SK-N-DZ (cell line): ENCODE measurements at regions not wholly inside any gene's neighbourhood (a gene's known extent, or its start where the extent isn't known, plus 50 kb on each side); places are given as distances from the start of the nearest gene placed in this dataset.

ENCODE experiments used
- DNase-seq: peaks from one replicate; pipeline ENCODE4 v3.0.0-alpha.2; 2015; ENCODE audit warnings: low spot score

- DNase-seq: no peak
Observed at GRCh38 chr10:43827853-43828252, 179.2 kb upstream of the ZNF32 start.

- no peak for DNase-seq
Observed at GRCh38 chr10:43825984-43826383, 177.3 kb upstream of the ZNF32 start.

GRCh38 chr10:43825421-43825820 lies 176.7 kb upstream of the ZNF32 start:
- DNase-seq: no peak

- no peak for DNase-seq
Observed at GRCh38 chr10:43824934-43825333, 176.3 kb upstream of the ZNF32 start.

- DNase-seq: no peak
Observed at GRCh38 chr10:43822631-43823580, 174.2 kb upstream of the ZNF32 start.

- no peak for DNase-seq
Observed at GRCh38 chr10:43821103-43821502, 172.4 kb upstream of the ZNF32 start.

- no peak for DNase-seq
Observed at GRCh38 chr10:43820663-43821062, 172.0 kb upstream of the ZNF32 start.

GRCh38 chr10:43819464-43820230 lies 171.0 kb upstream of the ZNF32 start:
- peak; percentile 15 for DNase-seq

GRCh38 chr10:43818687-43819086 lies 170.0 kb upstream of the ZNF32 start:
- no peak for DNase-seq

- DNase-seq: no peak
Observed at GRCh38 chr10:43817368-43817767, 168.7 kb upstream of the ZNF32 start.

GRCh38 chr10:43816351-43817321 lies 168.0 kb upstream of the ZNF32 start:
- peak; percentile 89 for DNase-seq

- DNase-seq: no peak
Observed at GRCh38 chr10:43815181-43815885, 166.7 kb upstream of the ZNF32 start.

GRCh38 chr10:43814663-43815062 lies 166.0 kb upstream of the ZNF32 start:
- DNase-seq: no peak

GRCh38 chr10:43811871-43812270 lies 163.2 kb upstream of the ZNF32 start:
- DNase-seq: no peak

GRCh38 chr10:43809211-43809930 lies 160.7 kb upstream of the ZNF32 start:
- DNase-seq: no peak

GRCh38 chr10:43808136-43808535 lies 159.5 kb upstream of the ZNF32 start:
- DNase-seq: no peak

GRCh38 chr10:43806831-43807640 lies 158.4 kb upstream of the ZNF32 start:
- DNase-seq: no peak

- DNase-seq: no peak
Observed at GRCh38 chr10:43803791-43804190, 155.1 kb upstream of the ZNF32 start.

GRCh38 chr10:43802988-43803696 lies 154.5 kb upstream of the ZNF32 start:
- DNase-seq: no peak
